Omental fat pad (tissue), 3 donors: ENCODE measurements at regions not wholly inside any gene's neighbourhood (a gene's known extent, or its start where the extent isn't known, plus 50 kb on each side); places are given as distances from the start of the nearest gene placed in this dataset.

Experiments used
- ATAC-seq: fragments of 150-250 bp; one replicate; pipeline ENCODE4 v1.9.1; 2016; ENCODE audit warnings: mild to moderate bottlenecking, moderate library complexity; ENCODE audit not compliant: low FRiP score
- DNase-seq: peaks from one replicate; pipeline ENCODE4 v3.0.0-alpha.2; 2019; ENCODE audit warnings: low spot score
- TF ChIP-seq, protein P1 (sequence below), 3 donors: fragments of 450-650 bp; IDR thresholded peaks; one replicate each; pipeline ENCODE4 v1.5.1; 2016 to 2017; ENCODE audit warnings: antibody characterized with exemption in 3 of 3, mild to moderate bottlenecking in 3 of 3, moderate library complexity in 2 of 3

DNA sequence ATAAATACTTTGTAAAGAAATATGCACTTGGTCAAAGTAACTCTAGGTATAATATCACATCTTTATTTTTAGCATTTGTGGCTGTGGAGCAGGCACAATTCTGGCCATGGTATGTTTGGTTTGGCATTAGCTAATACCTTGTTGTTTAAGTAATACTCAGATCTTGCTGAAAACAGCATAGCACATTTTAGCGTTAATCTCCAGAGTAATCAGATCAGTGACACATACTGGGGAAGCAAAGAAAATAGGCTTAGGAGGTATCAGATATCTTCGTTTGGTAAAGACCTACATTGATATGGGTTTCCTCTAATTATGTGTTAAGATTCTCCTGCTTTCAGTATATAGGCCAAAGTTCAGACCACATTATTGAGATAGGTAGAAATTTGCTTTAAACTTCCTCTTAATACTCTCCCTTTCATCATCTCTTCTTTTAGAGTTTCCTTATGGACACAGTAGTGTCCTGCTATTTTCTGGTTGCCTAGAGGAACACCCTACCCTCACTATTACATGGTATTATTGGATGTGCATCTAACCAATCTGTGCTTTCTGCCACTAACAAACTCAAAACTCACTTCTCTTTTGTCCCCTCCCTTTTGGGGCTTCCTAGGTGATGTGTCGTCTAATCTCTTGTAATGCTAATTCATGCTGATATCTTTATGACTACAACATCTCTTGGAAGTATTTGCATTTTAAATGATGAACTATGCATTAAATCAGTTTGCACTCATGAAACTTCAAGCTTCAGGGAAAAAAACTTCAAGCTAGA is 437.3 kb upstream of the ADAMTSL1 start:
- TF ChIP-seq, protein P1, sequence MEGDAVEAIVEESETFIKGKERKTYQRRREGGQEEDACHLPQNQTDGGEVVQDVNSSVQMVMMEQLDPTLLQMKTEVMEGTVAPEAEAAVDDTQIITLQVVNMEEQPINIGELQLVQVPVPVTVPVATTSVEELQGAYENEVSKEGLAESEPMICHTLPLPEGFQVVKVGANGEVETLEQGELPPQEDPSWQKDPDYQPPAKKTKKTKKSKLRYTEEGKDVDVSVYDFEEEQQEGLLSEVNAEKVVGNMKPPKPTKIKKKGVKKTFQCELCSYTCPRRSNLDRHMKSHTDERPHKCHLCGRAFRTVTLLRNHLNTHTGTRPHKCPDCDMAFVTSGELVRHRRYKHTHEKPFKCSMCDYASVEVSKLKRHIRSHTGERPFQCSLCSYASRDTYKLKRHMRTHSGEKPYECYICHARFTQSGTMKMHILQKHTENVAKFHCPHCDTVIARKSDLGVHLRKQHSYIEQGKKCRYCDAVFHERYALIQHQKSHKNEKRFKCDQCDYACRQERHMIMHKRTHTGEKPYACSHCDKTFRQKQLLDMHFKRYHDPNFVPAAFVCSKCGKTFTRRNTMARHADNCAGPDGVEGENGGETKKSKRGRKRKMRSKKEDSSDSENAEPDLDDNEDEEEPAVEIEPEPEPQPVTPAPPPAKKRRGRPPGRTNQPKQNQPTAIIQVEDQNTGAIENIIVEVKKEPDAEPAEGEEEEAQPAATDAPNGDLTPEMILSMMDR (IDR thresholded peaks at IDR 0.05) = no peak
- ATAC-seq (no peak), DNase-seq (no peak)

DNA sequence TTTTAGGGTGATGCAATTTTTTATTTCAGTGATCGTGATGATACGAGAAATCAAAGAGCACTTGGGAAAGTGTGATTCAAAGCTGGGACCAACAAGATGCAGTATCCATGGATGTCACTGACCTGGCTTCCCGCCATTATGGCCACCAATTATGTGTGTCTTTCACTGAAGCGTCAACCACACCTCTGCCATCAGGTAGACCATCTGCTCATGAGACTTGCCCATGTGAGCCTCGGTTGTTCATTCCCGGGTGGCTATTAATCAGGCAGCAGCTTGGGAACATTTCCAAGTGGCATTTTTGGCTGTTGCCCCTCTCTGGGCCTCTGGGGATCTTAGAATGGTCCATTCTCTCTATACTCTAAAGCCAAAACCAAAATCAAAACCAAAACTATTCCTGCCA is 436.0 kb upstream of the ADAMTSL1 start:
- no peak for ATAC-seq
- DNase-seq = no peak
- TF ChIP-seq, protein P1 (IDR thresholded peaks at IDR 0.05) = no peak

DNA sequence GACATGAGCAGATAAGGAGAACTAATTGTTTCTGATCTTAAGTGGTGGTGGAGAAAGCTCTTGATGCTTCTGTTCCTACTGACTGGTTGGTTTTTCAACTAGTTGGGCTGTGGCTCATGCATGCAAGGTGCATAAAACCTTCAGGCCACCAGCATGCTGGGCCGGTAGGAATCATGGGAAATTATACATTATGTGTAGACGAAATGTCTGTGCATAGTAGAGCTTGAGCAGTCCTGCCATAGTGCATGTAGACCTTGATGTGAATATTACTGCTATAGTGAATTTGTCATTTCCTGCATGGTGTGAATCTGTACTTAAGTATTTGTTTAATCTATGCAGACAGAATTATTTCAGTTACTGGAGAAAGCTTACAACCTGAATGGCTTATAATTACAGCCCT is 433.6 kb upstream of the ADAMTSL1 start:
- TF ChIP-seq, protein P1 (IDR thresholded peaks at IDR 0.05) = no peak
- no peak for ATAC-seq
- DNase-seq = no peak

DNA sequence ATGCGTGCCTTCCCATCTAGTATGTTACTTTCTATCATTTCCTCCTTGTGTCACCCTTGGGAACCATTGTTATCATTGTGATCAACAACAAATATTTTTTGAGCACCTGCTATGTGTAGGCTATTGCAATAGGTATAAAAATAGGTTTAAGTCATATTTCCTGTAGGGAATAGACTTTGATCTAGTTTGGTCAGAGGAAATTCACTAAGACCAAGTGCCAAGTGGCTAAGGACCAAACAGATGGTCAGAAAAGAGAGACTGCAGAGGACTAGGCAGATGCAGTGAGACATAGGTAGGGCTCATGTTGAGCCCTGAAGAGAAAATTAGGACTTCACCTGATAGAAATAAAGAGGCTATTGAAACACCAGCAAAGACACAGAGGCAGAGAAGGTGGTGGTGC is 430.0 kb upstream of the ADAMTSL1 start:
- DNase-seq = no peak
- TF ChIP-seq, protein P1 (IDR thresholded peaks at IDR 0.05) = no peak
- ATAC-seq = no peak

DNA sequence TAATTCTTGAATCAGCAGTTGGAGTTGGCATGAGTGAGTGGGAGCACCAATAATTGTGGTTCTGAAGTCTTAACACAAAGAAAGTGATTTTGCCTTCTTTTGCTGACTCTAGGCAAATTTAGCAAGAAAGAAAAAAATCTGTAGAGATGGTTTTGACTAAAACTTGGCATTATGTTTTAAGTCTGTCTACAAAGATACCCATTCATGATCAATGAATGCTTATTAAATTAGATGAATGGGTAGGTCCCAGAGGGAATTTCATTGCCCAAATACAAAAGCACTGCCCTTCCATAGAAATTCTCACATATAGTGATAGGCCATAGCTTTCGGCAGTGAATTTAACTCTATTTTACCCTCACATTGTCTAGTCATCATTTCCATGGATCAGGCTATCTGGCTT is 428.6 kb upstream of the ADAMTSL1 start:
- DNase-seq = no peak

DNA sequence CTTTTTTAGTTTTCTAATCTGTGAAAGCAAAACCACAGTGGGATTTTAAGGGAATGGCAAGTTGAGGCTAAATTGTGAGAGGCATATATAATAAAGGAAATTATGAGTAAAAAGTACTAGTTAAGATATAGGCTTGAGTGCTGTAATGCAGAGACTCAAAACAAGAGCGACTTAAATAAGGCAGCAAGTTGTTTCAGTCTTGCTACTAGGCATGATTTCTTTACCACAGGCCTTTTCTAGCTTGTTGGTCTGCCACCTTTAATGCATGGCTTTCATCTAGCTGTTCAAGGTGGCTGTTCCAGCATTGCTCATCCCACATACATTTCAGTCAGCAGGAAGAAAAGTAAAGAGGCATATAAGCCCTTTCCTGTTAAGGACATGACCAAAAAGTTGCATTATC is 427.9 kb upstream of the ADAMTSL1 start:
- ATAC-seq (no peak), DNase-seq (no peak)
- TF ChIP-seq, protein P1 (IDR thresholded peaks at IDR 0.05) = no peak

More for the DNA sequence above, 428.6 kb upstream of the ADAMTSL1 start:
- TF ChIP-seq, protein P1 (IDR thresholded peaks at IDR 0.05) = no peak
- ATAC-seq = no peak

DNA sequence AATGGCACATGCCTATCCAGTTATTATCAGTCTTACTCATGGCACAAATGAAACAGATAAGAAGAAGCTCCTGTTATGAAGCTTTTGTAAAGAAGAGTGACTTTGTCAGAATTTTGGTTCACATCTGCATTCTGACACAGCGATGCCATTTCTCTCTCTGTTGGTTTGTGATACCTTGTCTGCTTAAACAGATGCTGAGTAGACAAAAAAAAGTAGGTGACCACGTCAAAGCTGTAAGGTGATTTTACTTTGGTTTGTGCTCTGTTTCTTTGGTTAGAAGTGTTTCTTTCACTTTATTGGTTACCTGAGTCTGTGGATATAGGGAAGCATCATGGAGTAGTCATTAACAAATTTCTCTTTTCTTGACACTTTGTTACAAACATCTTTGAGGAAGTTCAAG is 422.3 kb upstream of the ADAMTSL1 start:
- TF ChIP-seq, protein P1 (IDR thresholded peaks at IDR 0.05) = no peak
- DNase-seq = no peak
- no peak for ATAC-seq
